H1 (cell line): ENCODE measurements at regions not wholly inside any gene's neighbourhood (a gene's known extent, or its start where the extent isn't known, plus 50 kb on each side); places are given as distances from the start of the nearest gene placed in this dataset.

Source experiments
- CTCF ChIA-PET: fragments of 300-600 bp; sonication (Branson Sonifier 250); formaldehyde crosslinking; loops from one replicate; lab custom pipeline; 2021; ENCODE audit not compliant: partially characterized antibody; lab: Charles Lee
- POLR2A ChIA-PET: fragments of 300-600 bp; sonication (Branson Sonifier 250); formaldehyde crosslinking; loops from one replicate; lab custom pipeline; 2021; ENCODE audit warnings: inconsistent platforms; ENCODE audit not compliant: partially characterized antibody; lab: Charles Lee
- DNase-seq, 2 experiments: peaks; one replicate each; pipeline versions ENCODE4 v3.0.0 to v3.0.0-alpha.2; 2010 to 2022; ENCODE audit warnings: low spot score in 2 of 2, low read depth in 1 of 2, mixed read lengths in 1 of 2
- FAIRE-seq: peaks from 2 replicates; lab custom pipeline; 2011; peaks lifted over from hg19 to GRCh38; lab: Jason Lieb, UNC
- H2AFZ ChIP-seq: 2 replicates; pipeline ENCODE4 v1.8.1; 2012; ENCODE audit warnings: low read length, inconsistent platforms
- H2AK5ac ChIP-seq: 2 replicates; pipeline ENCODE4 v1.6.1; 2013; ENCODE audit warnings: low read depth, low read length
- H2BK120ac ChIP-seq: replicated peaks from 2 replicates; pipeline ENCODE3; 2013; ENCODE audit warnings: low read depth, low read length, inconsistent platforms
- H2BK12ac ChIP-seq: 2 replicates; pipeline ENCODE4 v1.6.1; 2013; ENCODE audit warnings: low read depth, low read length
- H2BK15ac ChIP-seq: 2 replicates; pipeline ENCODE4 v1.6.1; 2013; ENCODE audit warnings: low read length
- H2BK20ac ChIP-seq: 2 replicates; pipeline ENCODE4 v1.6.1; 2013; ENCODE audit warnings: low read length
- H2BK5ac ChIP-seq: 2 replicates; pipeline ENCODE4 v1.6.1; 2013; ENCODE audit warnings: low read depth, low read length
- H3K14ac ChIP-seq: 2 replicates; pipeline ENCODE4 v1.6.1; 2013; ENCODE audit warnings: inconsistent platforms; ENCODE audit not compliant: insufficient read length
- H3K18ac ChIP-seq: 2 replicates; pipeline ENCODE4 v1.6.1; 2013; ENCODE audit warnings: low read length; ENCODE audit errors: extremely low read depth
- H3K23ac ChIP-seq: 2 replicates; pipeline ENCODE4 v1.6.1; 2013; ENCODE audit warnings: inconsistent platforms; ENCODE audit not compliant: insufficient read length
- H3K23me2 ChIP-seq: 2 replicates; pipeline ENCODE4 v1.6.1; 2013; ENCODE audit warnings: low read depth, low read length
- H3K27ac ChIP-seq: 2 replicates; pipeline ENCODE4 v1.6.1; 2011; ENCODE audit warnings: low read depth, low read length, inconsistent platforms
- H3K27me3 ChIP-seq, 4 experiments: replicated peaks in 1 of 4; 1 replicate in 1 of 4; 2 replicates in 3 of 4; pipeline versions ENCODE4 v1.6.1 to v1.8.1; 2011 to 2013; ENCODE audit warnings: low read length in 3 of 4, mild to moderate bottlenecking in 3 of 4, inconsistent platforms in 2 of 4, mixed read lengths in 2 of 4, moderate library complexity in 1 of 4; ENCODE audit not compliant: control insufficient read depth in 3 of 4, insufficient read depth in 3 of 4; ENCODE audit errors: extremely low read depth in 1 of 4
- H3K36me3 ChIP-seq, 4 experiments: 2 replicates each; pipeline versions ENCODE4 v1.6.1 to v1.8.1; 2011 to 2013; ENCODE audit warnings: mild to moderate bottlenecking in 4 of 4, low read length in 3 of 4, moderate library complexity in 2 of 4, control low read depth in 1 of 4, inconsistent platforms in 1 of 4; ENCODE audit not compliant: insufficient read depth in 4 of 4, control insufficient read depth in 2 of 4
- H3K4ac ChIP-seq: replicated peaks from 2 replicates; pipeline ENCODE3; 2013; ENCODE audit warnings: low read length, low read depth, mixed read lengths, inconsistent platforms; ENCODE audit not compliant: insufficient read length
- H3K4me1 ChIP-seq, 4 experiments: replicated peaks in 1 of 4; 1 replicate in 1 of 4; 2 replicates in 3 of 4; pipeline versions ENCODE4 v1.6.1 to v1.8.1; 2011 to 2013; ENCODE audit warnings: low read length in 3 of 4, inconsistent platforms in 2 of 4, mixed read lengths in 1 of 4; ENCODE audit not compliant: insufficient read depth in 4 of 4, control insufficient read depth in 3 of 4
- H3K4me2 ChIP-seq, 2 experiments: 2 replicates each; pipeline versions ENCODE4 v1.6.1 to v1.8.1; 2011 to 2013; ENCODE audit warnings: low read depth in 2 of 2, low read length in 2 of 2, control low read depth in 1 of 2, inconsistent platforms in 1 of 2, mild to moderate bottlenecking in 1 of 2; ENCODE audit not compliant: insufficient read depth in 1 of 2
- H3K4me3 ChIP-seq, 4 experiments: fragments of 200-600, 300-600 bp in 1 of 4; sonication (generic), shearing (Covaris generic), sonication (Bioruptor Twin) in 1 of 4; 2 replicates each; pipeline versions ENCODE4 v1.5.1 to v1.8.1; 2011 to 2016; ENCODE audit warnings: low read length in 4 of 4, low read depth in 3 of 4, control low read depth in 2 of 4, inconsistent platforms in 2 of 4, mild to moderate bottlenecking in 2 of 4, mixed read lengths in 1 of 4, moderate library complexity in 1 of 4; ENCODE audit not compliant: insufficient read depth in 2 of 4; ENCODE audit errors: extremely low read depth in 1 of 4
- H3K56ac ChIP-seq: replicated peaks from 2 replicates; pipeline ENCODE3; 2013; ENCODE audit warnings: low read depth, mild to moderate bottlenecking, mixed read lengths, low read length, inconsistent platforms; ENCODE audit not compliant: insufficient read length
- H3K79me1 ChIP-seq: 2 replicates; pipeline ENCODE4 v1.6.1; 2013; ENCODE audit warnings: low read depth, low read length, control low read depth
- H3K79me2 ChIP-seq, 2 experiments: 2 replicates each; pipeline versions ENCODE4 v1.6.1 to v1.8.1; 2012 to 2013; ENCODE audit warnings: low read length in 2 of 2, mild to moderate bottlenecking in 2 of 2, inconsistent platforms in 1 of 2; ENCODE audit not compliant: insufficient read depth in 2 of 2, control insufficient read depth in 1 of 2
- H3K9ac ChIP-seq, 4 experiments: replicated peaks in 1 of 4; 1 replicate in 1 of 4; 2 replicates in 3 of 4; pipeline versions ENCODE4 v1.6.1 to v1.8.1; 2011 to 2013; ENCODE audit warnings: low read depth in 3 of 4, low read length in 3 of 4, control low read depth in 2 of 4, mild to moderate bottlenecking in 2 of 4, moderate library complexity in 2 of 4, inconsistent platforms in 1 of 4; ENCODE audit errors: extremely low read depth in 1 of 4
- H3K9me3 ChIP-seq, 2 experiments: 2 replicates each; pipeline versions ENCODE4 v1.6.1 to v1.8.1; 2012 to 2013; ENCODE audit warnings: mild to moderate bottlenecking in 2 of 2, moderate library complexity in 2 of 2, control low read depth in 1 of 2, inconsistent platforms in 1 of 2, low read depth in 1 of 2, low read length in 1 of 2, mixed read lengths in 1 of 2; ENCODE audit not compliant: insufficient read depth in 2 of 2
- H4K20me1 ChIP-seq, 2 experiments: replicated peaks in 1 of 2; 2 replicates each; pipeline versions ENCODE3 to v1.8.1; 2011 to 2013; ENCODE audit warnings: inconsistent platforms in 2 of 2, low read length in 2 of 2, mild to moderate bottlenecking in 1 of 2; ENCODE audit not compliant: insufficient read depth in 2 of 2, control insufficient read depth in 1 of 2
- H4K5ac ChIP-seq: 2 replicates; pipeline ENCODE4 v1.6.1; 2013; ENCODE audit warnings: low read length, low read depth, mixed read lengths, inconsistent platforms; ENCODE audit not compliant: insufficient read length
- H4K8ac ChIP-seq: 2 replicates; pipeline ENCODE4 v1.8.0; 2013; ENCODE audit warnings: mild to moderate bottlenecking, moderate library complexity, low read length, inconsistent platforms; ENCODE audit not compliant: insufficient read depth; ENCODE audit errors: extremely low read depth
- H4K91ac ChIP-seq: replicated peaks from 2 replicates; pipeline ENCODE3; 2013; ENCODE audit warnings: low read length, mixed read lengths, inconsistent platforms; ENCODE audit not compliant: insufficient read length
- CTCF ChIP-seq, 3 experiments: IDR thresholded peaks; 1 replicate in 2 of 3; 2 replicates in 1 of 3; pipeline versions ENCODE4 v1.5.1 to v1.6.1; 2011; ENCODE audit warnings: low read length in 3 of 3, mild to moderate bottlenecking in 3 of 3, inconsistent platforms in 2 of 3, low read depth in 1 of 3, moderate library complexity in 1 of 3; ENCODE audit not compliant: insufficient read depth in 1 of 3; ENCODE audit errors: control extremely low read depth in 1 of 3
- EP300 ChIP-seq, 2 experiments: IDR thresholded peaks; 1 replicate in 1 of 2; 2 replicates in 1 of 2; pipeline ENCODE4 v1.6.1; 2011 to 2012; ENCODE audit warnings: low read depth in 2 of 2, low read length in 2 of 2, mild to moderate bottlenecking in 2 of 2, borderline replicate concordance in 1 of 2, inconsistent platforms in 1 of 2, moderate library complexity in 1 of 2
- HDAC2 ChIP-seq, 2 experiments: fragments of 300-600 bp in 1 of 2; sonication (generic) in 1 of 2; IDR thresholded peaks; 2 replicates each; pipeline ENCODE4 v1.6.1; 2011 to 2012; ENCODE audit warnings: low read depth in 2 of 2, low read length in 2 of 2, mild to moderate bottlenecking in 2 of 2, moderate library complexity in 2 of 2, borderline replicate concordance in 1 of 2, inconsistent platforms in 1 of 2
- JUN ChIP-seq: IDR thresholded peaks from 2 replicates; pipeline ENCODE4 v1.6.1; 2011; ENCODE audit warnings: low read depth, mild to moderate bottlenecking, improper control_type of control experiment, low read length
- JUND ChIP-seq: IDR thresholded peaks from 2 replicates; pipeline ENCODE4 v1.6.1; 2011; ENCODE audit warnings: mild to moderate bottlenecking, improper control_type of control experiment, low read length
- KDM4A ChIP-seq: IDR thresholded peaks from one replicate; pipeline ENCODE4 v1.7.1; 2012; ENCODE audit warnings: low read depth, mild to moderate bottlenecking, moderate library complexity, low read length, inconsistent platforms; ENCODE audit not compliant: severe bottlenecking
- MAFK ChIP-seq: IDR thresholded peaks from 2 replicates; pipeline ENCODE4 v1.6.1; 2012; ENCODE audit warnings: low read depth, mild to moderate bottlenecking, improper control_type of control experiment, low read length
- SAP30 ChIP-seq: fragments of 300-600 bp; sonication (generic); IDR thresholded peaks from 2 replicates; pipeline ENCODE4 v1.7.1; 2012; ENCODE audit warnings: low read length, moderate library complexity, mild to moderate bottlenecking, inconsistent platforms; ENCODE audit not compliant: insufficient read depth, insufficient replicate concordance
- SUZ12 ChIP-seq: fragments of 200-600 bp; sonication (generic); IDR thresholded peaks from 2 replicates; pipeline ENCODE4 v1.6.1; 2012; ENCODE audit warnings: mild to moderate bottlenecking, inconsistent platforms, low read length, moderate library complexity, mixed read lengths
- TAF7 ChIP-seq: optimal IDR thresholded peaks from 2 replicates; pipeline ENCODE3; 2011; ENCODE audit warnings: low read depth, mild to moderate bottlenecking, inconsistent platforms, low read length, moderate library complexity, borderline replicate concordance
- ZNF274 ChIP-seq: IDR thresholded peaks from 2 replicates; pipeline ENCODE4 v1.7.0; 2012; ENCODE audit warnings: low read length, borderline replicate concordance; ENCODE audit errors: extremely low read depth
- WGBS, 2 experiments: shearing (Covaris generic) in 1 of 2; methylation state at CpG; one replicate each; pipeline versions ENCODE4 v1.1.6 to v1.1.7; 2013 to 2015; ENCODE audit warnings: low lambda C conversion rate in 2 of 2, mixed read lengths in 2 of 2, inconsistent platforms in 1 of 2, low coverage in 1 of 2, missing lambda C conversion rate in 1 of 2; ENCODE audit not compliant: insufficient replicate concordance in 2 of 2, insufficient coverage in 1 of 2, insufficient read length in 1 of 2; ENCODE audit errors: extremely low coverage in 1 of 2, missing lambda C conversion rate in 1 of 2; 5-methylcytosine and 5-hydroxymethylcytosine counted together

- Histone ChIP-seq H3K4ac (no peak overlapping the region), H4K8ac (no peak overlapping the region), H3K23ac (no peak overlapping the region), H4K91ac (no peak overlapping the region), H2BK120ac (no peak overlapping the region), H3K23me2 (no peaks in the 10 kb centered on the region), H2BK15ac (no peak overlapping the region), H3K79me1 (no peaks in the 10 kb centered on the region; the same call in 1 of the 2 replicates), H3K79me2 (no peaks in the 10 kb centered on the region), H3K18ac (no peak overlapping the region), H2BK12ac (no peak overlapping the region), H3K27me3 (no peaks in the 10 kb centered on the region), H4K5ac (no peak overlapping the region), H3K4me2 (no peak overlapping the region), H3K27ac (no peak overlapping the region), H3K9me3 (peaks cover 0 to 13% of the 10 kb centered on the region in 2 experiments; a peak in 1 of 4 replicates), H2BK20ac (no peak overlapping the region), H2AK5ac (no peak overlapping the region), H3K9ac (no peak overlapping the region), H2BK5ac (no peak overlapping the region), H3K56ac (no peak overlapping the region), H4K20me1 (peaks cover 0 to under 1% of the 10 kb centered on the region in 2 experiments), H3K36me3 (no peaks in the 10 kb centered on the region; a peak in 1 of 8 replicates), H3K4me3 (no peak overlapping the region), H3K14ac (no peak overlapping the region), H3K4me1 (peaks cover 0 to 13% (median 2%) of the 10 kb centered on the region in 4 experiments; a peak in 5 of 7 replicates), H2AFZ (no peak overlapping the region)
- 85% methylated on average over 3 of the region's 3 CpGs; no CpG with 5 or more reads in 1 of the 2 experiments for WGBS, 2 experiments
- no peak for FAIRE-seq
- CTCF ChIA-PET: interaction anchor here (0.6 to 1.4 kb wide), 2 partner anchors 25 to 48 kb away, joined by 3 to 4 read pairs; no protein-coding TSS in a partner anchor
- DNase-seq: no peak
- POLR2A ChIA-PET: no interaction called here
- TF ChIP-seq JUN (no peak), SUZ12 (no peak), MAFK (no peak), ZNF274 (no peak), HDAC2 (IDR thresholded peaks at IDR 0.05; ENCODE audit: borderline replicate concordance in 1 of 2, low read depth in 2 of 2, low read length in 2 of 2) (no peak), SAP30 (no peak), JUND (no peak), TAF7 (no peak), KDM4A (no peak), CTCF (IDR thresholded peaks at IDR 0.05; ENCODE audit: control extremely low read depth in 1 of 3, insufficient read depth in 1 of 3, low read depth in 1 of 3, low read length in 3 of 3) (no peak), EP300 (IDR thresholded peaks at IDR 0.05; ENCODE audit: borderline replicate concordance in 1 of 2, low read depth in 2 of 2, low read length in 2 of 2) (no peak)
Measured at GRCh38 chr10:45513551-45513950, 139.5 kb downstream of the ALOX5 start.
